ENCODE measurements at regions not wholly inside any gene's neighbourhood (a gene's known extent, or its start where the extent isn't known, plus 50 kb on each side); places are given as distances from the start of the nearest gene placed in this dataset.

DNA sequence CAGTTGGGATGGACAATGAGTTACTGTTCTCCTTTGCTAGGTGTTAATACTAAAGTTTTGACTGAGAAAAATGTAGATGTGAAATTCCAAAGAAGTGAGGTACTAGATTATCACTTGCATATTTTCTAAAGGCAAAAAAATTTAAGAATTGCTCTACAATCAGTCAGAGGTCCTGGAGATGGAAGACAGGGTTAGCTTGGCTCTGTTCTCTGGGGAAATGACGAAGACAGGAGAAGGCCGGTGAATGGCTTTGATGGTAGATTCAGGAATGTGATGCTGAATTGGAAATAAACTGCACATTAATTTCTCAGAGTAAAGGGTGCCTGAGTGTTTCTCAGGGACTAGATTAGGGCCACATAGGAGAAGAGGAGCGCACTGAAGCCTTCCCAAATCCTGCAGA is 214.0 kb upstream of the LEF1 start:
- FAIRE-seq (no peak), DNase-seq (ENCODE audit: low read depth) (no peak)
- Histone ChIP-seq H3K4me3 (ENCODE audit: low read depth, low read length) (no peak overlapping the region), H3K27me3 (ENCODE audit: control insufficient read depth, insufficient read depth, low read length) (no peaks in the 10 kb centered on the region), H3K36me3 (ENCODE audit: control insufficient read depth, insufficient read depth, low read length) (no peaks in the 10 kb centered on the region)
- TF ChIP-seq, protein P1, sequence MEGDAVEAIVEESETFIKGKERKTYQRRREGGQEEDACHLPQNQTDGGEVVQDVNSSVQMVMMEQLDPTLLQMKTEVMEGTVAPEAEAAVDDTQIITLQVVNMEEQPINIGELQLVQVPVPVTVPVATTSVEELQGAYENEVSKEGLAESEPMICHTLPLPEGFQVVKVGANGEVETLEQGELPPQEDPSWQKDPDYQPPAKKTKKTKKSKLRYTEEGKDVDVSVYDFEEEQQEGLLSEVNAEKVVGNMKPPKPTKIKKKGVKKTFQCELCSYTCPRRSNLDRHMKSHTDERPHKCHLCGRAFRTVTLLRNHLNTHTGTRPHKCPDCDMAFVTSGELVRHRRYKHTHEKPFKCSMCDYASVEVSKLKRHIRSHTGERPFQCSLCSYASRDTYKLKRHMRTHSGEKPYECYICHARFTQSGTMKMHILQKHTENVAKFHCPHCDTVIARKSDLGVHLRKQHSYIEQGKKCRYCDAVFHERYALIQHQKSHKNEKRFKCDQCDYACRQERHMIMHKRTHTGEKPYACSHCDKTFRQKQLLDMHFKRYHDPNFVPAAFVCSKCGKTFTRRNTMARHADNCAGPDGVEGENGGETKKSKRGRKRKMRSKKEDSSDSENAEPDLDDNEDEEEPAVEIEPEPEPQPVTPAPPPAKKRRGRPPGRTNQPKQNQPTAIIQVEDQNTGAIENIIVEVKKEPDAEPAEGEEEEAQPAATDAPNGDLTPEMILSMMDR (IDR thresholded peaks at IDR 0.05; ENCODE audit: insufficient read depth, low read length, severe bottlenecking), result no peak

DNA sequence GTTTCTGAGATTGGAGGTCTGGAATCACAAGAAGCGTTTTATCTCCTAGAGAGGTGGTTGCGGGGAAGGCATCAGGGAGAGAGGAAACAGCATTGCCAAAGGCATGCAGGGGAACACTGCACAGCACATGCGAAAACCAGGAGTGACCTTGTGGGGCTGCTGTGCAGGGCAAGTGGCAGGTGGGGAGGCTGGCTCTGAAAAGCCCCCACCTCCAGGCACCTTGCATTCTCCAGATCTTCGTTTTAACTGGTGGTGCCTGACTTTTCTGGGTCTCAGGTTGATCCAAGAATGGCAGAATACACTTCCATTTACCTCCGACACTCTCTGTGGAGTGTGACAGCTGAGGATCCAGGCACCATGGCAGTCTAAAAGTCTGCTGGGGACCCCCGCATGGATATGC is 209.4 kb upstream of the LEF1 start:
- Histone ChIP-seq H3K27me3 (ENCODE audit: control insufficient read depth, insufficient read depth, low read length) (peaks cover 2% of the 10 kb centered on the region), H3K36me3 (ENCODE audit: control insufficient read depth, insufficient read depth, low read length) (no peaks in the 10 kb centered on the region), H3K4me3 (ENCODE audit: low read depth, low read length) (no peak overlapping the region)
- DNase-seq (ENCODE audit: low read depth) (no peak), FAIRE-seq (no peak)
- TF ChIP-seq, protein P1 (IDR thresholded peaks at IDR 0.05; ENCODE audit: insufficient read depth, low read length, severe bottlenecking), result no peak

DNA sequence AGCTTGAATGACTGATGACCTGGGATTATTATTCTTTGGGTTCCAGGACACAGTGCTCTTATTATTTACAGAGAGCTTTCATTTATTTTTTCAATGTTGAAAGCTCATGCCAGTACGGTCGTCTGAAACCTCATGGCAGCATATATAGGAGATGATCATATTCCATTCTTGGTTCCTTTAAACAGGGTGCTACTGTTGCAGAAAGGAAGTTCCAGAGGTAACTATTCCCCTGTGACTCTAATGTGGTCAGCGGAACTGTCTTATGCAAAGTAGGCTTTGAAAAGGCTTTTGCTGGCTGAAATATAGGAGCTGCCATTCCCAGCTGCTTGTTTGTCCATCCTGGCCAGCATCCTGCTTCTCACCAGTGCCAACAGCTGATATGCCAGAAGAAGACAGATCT is 208.3 kb upstream of the LEF1 start:
- H3K4me3 ChIP-seq (ENCODE audit: low read depth, low read length), result no peak overlapping the region
- H3K27me3 ChIP-seq (ENCODE audit: control insufficient read depth, insufficient read depth, low read length), result peaks cover 2% of the 10 kb centered on the region
- TF ChIP-seq, protein P1 (IDR thresholded peaks at IDR 0.05; ENCODE audit: insufficient read depth, low read length, severe bottlenecking), result no peak
- DNase-seq (ENCODE audit: low read depth) (no peak), FAIRE-seq (no peak)
- no peaks in the 10 kb centered on the region for H3K36me3 ChIP-seq (ENCODE audit: control insufficient read depth, insufficient read depth, low read length)

GRCh38 chr4:108375434-108375833 is 206.7 kb upstream of the LEF1 start:
- DNase-seq (ENCODE audit: low read depth) (no peak), FAIRE-seq (no peak)
- TF ChIP-seq, protein P1 (IDR thresholded peaks at IDR 0.05; ENCODE audit: insufficient read depth, low read length, severe bottlenecking), result no peak

GRCh38 chr4:108372681-108373080 is 203.9 kb upstream of the LEF1 start:
- H3K27me3 ChIP-seq (ENCODE audit: control insufficient read depth, insufficient read depth, low read length), result peaks cover 7% of the 10 kb centered on the region
- no peak overlapping the region for H3K4me3 ChIP-seq (ENCODE audit: low read depth, low read length)
- TF ChIP-seq, protein P1 (IDR thresholded peaks at IDR 0.05; ENCODE audit: insufficient read depth, low read length, severe bottlenecking), result no peak
- no peaks in the 10 kb centered on the region for H3K36me3 ChIP-seq (ENCODE audit: control insufficient read depth, insufficient read depth, low read length)
- DNase-seq (ENCODE audit: low read depth) (no peak), FAIRE-seq (no peak)

More at GRCh38 chr4:108375434-108375833, 206.7 kb upstream of the LEF1 start:
- peaks cover 7% of the 10 kb centered on the region for H3K27me3 ChIP-seq (ENCODE audit: control insufficient read depth, insufficient read depth, low read length)
- H3K4me3 ChIP-seq (ENCODE audit: low read depth, low read length), result no peak overlapping the region
- no peaks in the 10 kb centered on the region for H3K36me3 ChIP-seq (ENCODE audit: control insufficient read depth, insufficient read depth, low read length)

- TF ChIP-seq, protein P1 (IDR thresholded peaks at IDR 0.05; ENCODE audit: insufficient read depth, low read length, severe bottlenecking), result no peak
- FAIRE-seq (no peak), DNase-seq (ENCODE audit: low read depth) (no peak)
- Histone ChIP-seq H3K36me3 (ENCODE audit: control insufficient read depth, insufficient read depth, low read length) (no peaks in the 10 kb centered on the region), H3K27me3 (ENCODE audit: control insufficient read depth, insufficient read depth, low read length) (peaks cover 5% of the 10 kb centered on the region), H3K4me3 (ENCODE audit: low read depth, low read length) (no peak overlapping the region)
Observed at GRCh38 chr4:108371282-108371681, 202.6 kb upstream of the LEF1 start.
